ENCODE measurements at regions not wholly inside any gene's neighbourhood (a gene's known extent, or its start where the extent isn't known, plus 50 kb on each side); places are given as distances from the start of the nearest gene placed in this dataset.

DNA sequence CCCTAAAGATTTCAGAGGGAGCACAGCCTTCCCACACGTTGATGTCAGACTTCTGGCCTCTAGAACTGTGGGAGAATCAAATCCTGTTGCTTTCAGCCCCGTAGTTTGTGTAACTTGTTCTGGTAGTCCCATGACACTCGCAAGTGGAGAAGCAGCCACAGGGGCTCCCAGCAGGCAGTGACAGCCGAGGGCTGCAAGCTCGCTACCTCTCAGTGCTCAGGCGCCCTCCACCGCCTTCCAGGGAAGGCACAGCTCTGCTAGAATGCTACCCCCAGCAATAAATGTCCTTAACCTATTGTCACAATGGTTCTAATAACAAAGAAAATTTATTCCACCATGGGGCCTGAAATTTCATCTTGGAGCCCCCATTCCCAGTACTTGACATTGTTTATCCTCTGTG lies 143.1 kb upstream of the ZNF236 start:
- peak; percentile 95 for DNase-seq

DNA sequence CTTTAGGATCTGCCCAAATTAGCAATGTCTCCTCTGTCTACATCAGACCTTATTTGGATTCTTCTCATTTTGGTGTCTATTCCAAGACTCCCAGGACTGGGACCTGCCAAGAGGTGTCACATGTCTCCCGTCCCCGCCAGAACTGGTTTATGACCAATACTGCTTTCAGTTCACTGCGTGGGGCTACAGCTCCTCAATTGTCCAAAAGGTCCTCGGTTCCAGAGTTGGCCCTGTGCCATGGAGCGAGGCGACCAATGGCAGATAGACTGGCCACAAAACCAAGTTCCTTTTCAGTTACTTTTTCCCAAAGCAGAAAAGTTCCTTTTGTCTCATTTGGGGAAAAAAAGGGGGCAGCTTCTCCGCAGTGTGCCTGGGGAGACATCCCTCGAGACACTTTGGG lies 144.1 kb upstream of the ZNF236 start:
- no peak for DNase-seq

DNA sequence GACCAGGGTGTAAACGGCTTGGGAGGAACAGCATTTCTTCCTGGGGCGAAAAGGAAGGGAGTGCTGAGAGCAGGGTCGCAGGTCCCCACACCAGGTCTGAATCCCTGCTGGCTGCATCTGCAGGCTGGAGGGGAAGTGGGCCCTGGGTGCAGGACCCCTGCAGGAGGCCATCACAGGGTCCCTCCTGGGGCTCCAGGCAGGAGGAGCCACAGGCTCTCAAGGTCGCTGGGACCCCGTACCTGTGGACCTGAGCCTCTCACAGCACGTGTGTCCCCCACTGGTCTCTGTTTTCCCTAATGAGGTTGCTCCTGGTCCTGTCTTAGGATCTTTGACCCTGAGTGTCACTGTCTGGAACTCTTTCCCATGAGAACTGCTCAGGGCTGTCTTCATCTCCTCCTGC lies 147.8 kb upstream of the ZNF236 start:
- no peak for DNase-seq

DNA sequence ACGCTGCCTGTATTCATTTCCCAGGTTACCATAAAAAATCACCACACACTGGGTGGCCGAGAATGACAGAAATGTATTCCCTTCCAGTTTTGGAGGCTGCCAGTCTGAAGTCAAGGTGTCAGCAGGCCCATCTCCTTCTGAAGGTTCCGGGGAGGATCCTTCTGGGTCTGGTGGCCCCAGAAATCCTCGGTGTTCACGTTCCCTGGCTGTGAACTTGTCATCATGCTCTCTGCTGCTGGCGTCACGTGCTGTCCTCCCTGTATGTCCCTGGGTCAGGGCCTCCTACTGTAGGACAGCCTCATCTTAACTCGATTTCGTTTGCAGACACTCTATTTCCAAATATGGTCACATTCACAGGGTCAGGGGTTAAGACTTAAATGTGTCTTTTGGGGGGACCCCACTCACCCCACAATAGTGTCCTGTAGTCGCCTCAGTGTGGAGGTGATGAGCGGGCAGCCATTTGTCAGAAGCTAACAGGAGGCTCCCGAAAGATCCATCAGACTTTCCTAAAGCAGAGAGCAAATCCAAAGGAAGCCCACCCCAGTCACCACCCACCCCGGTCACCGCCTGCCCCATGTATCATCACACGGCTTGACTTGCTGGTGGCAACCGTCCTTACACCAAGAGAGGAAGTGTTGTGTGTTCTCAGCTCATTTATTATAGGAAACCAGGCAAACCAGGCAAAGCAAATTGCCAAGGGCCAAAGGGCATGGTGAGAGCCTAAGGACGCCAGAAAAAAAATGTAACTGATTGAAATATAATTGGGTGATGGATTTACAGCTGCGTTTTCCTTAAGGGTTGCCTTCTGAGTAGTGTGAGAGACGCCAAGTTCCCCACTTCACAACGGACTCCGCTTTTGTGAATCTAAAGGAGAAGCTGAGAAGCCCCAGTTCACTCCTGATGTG lies 148.8 kb upstream of the ZNF236 start:
- DNase-seq = no peak

DNA sequence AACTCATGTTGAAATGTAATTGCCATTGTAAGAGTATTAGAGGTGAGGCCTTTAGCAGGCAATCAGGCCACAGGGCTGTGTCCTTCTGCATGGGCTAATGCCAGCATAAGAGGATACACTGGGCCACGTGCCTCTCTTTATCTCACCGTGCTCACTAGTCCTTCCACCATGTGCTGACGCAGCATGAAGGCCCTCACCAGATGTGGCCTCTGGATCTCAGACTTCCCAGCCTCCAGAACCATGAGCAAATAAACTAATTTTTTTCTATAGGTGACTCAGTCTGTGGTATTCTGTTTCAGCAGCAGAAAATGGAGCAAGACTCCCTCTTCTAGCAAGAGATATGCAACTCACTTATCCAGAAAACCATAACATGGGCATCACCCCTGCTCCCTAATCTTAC lies 149.7 kb upstream of the ZNF236 start:
- peak; percentile 26 for DNase-seq

DNA sequence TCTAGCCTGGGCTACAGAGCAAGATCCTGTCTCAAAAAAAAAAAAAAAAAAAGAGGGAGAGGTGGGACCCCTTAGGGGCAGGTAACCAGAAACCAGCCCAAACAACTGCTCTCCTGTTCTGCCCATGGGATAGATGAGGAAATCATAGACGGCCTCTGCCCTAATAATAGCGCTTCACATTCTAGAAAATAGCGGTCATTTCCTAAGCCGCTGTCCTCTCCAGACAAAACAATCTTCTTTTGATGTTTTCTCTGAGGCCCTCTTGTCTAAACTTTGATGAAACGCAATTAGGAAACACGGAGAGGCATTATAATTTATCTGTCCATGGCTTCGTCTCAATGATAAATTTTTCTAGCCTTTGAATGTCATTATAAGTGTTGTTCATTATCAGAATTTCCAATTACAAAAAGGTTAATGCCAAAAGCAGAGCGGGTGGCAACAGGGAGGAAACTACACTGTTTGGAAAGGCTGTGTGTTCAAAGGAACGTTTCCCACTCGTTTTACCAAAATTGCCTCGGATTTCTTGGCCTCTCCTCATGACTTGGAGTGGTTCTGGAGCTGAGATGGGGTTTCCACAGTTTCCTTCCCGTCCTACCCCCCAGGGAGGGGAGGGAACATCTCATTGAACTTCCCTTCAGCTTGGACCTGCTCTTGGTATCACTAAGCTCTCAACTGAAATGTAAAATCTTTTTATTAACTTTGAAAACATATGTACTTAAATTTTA lies 151.6 kb upstream of the ZNF236 start:
- DNase-seq = no peak

DNA sequence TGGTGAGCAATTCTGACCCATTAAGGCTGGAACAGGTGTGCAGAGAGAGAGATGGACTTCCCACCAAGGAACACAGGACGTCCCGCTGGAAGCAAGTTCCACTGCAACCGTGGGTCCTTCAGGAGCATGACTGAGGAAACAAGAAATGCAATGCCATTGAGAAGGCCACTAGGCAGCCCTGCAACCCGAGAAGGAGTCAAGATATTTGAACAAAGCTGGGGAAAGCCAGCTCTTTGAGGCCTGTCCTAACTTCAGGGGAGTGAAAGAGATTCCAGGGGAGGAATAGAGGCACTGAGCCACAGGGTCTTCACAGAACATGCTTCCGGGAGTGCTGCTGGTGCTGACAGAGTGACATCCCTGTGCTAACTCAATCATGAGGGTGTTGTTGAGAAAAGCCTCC lies 153.8 kb upstream of the ZNF236 start:
- no peak for DNase-seq

DNA sequence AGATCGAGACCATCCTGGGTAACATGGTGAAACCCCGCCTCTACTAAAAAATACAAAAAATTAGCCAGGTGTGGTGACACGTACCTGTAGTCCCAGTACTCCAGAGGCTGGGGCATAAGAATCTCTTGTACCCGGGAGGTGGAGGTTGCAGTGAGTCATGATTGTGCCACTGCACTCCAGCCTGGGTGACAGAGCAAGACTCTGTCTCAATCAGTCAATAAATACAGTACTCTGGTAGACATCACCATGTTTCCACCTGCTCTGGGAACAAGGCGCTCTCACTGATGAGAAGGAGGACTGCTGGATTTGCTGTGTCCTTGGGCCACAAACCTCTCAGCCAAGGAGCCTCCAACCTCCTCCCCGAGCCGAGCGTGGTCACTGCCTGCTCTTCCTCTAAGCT lies 154.2 kb upstream of the ZNF236 start:
- no peak for DNase-seq

DNA sequence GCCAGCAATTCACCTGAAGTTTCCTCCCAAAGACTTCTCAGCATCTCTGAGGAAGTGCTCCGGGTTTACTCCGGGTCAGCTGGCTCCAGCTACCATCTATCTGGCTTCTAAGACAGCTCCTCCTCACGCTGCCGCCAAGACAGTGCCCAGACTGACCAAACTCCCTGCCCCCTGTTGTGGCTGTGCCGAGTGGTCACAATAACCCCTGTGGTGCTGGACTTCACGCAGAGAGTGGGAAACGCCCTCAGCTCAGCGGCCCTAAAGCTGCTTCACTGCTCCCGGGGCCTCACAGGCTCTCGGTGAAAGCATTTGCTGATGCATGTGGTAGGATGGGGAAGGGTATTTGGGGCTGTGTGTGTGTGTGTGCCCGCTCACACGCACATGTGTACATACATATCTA lies 154.8 kb upstream of the ZNF236 start:
- no peak for DNase-seq

DNA sequence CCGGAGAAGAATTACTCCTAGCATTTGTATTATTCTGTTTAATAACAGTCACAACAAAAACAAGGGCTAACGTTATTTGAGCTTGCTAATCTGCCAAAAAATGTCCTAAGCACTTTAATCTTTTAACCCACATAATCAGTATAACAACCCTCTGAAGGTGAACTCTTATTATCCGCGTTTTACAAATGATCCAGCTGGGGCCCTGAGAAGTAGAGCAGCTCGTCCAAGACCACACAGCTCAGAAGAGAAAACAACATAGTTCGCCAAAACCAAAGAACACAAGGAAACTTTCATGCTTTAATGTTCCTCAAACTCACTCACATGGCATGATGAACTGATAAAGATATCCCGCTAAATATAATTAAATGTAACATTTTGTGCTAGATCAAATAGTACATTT lies 159.7 kb upstream of the ZNF236 start:
- no peak for DNase-seq

DNA sequence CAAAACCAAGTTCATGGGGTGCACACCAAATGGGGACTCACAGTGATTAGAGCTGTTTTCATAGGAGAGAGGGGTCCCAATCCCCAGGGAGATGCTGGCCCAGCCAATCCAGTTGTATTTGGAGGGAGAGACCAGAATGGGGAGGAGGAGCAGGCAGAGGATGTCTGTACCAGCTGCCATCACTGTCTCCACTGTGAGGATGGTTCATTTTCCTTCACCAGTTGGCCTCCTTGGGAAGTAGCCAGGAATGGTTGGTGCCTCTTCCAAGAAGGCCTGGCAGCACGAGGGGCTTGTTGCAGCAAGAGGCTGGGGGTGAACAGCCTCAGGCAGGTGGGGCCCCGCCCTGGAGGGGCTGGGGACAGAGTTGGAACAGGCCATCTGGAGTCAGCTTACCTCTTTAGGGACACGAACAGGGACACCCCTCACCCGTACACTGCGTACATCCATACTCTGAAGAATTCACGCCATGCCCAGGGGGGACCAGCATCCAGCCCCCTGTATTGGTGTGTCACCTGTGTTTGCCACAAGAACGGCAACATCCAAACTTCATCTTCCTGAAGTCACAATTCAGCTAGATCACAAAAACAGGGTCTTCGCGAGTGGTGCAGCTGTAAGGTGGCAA lies 161.7 kb upstream of the ZNF236 start:
- DNase-seq = no peak

DNA sequence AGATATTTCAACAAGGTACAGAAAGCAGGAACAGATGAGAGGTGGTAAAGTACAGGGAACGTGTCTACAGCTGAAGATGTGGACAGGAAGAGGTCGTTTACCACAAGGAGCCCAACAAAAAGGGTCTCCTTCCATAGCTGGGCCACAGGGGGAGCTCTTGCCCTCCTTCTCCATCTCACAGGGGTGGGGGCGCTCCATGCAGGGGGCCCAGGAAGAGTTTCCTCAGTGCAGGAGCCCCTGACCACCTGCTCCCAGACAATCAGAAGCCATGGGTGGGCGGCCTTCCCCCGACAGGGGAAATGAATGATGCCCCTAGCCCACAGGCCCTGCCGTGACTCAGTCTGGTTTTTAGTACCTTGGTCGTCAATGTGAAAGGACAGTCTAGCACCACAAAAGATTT lies 163.6 kb upstream of the ZNF516 start:
- DNase-seq = no peak

DNA sequence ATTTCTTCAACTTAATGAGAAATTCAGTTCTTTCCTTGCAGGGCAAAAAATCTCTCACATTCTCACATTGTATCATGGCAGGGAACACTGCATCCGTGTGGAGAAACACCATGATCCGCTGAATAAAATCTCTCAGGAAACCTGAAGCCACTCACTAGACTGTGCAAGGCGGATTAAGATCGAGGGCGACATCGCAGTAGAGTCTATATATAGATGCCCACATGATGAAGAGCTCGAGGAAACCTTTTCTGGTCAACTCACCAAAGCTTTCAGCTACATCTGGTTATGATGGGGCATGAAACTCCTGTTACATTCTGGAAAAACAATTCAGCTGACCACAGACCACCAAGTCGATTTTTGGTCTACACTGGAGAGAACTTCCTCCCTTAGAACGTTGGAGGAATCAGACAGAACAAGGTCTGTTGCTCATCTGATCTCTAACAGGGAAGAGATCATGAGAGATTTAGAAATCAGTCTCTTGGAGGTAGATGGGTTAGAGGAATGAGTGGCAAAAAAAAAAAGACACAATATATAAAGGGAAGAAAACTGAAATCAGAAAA lies 162.9 kb upstream of the ZNF516 start:
- DNase-seq = no peak

DNA sequence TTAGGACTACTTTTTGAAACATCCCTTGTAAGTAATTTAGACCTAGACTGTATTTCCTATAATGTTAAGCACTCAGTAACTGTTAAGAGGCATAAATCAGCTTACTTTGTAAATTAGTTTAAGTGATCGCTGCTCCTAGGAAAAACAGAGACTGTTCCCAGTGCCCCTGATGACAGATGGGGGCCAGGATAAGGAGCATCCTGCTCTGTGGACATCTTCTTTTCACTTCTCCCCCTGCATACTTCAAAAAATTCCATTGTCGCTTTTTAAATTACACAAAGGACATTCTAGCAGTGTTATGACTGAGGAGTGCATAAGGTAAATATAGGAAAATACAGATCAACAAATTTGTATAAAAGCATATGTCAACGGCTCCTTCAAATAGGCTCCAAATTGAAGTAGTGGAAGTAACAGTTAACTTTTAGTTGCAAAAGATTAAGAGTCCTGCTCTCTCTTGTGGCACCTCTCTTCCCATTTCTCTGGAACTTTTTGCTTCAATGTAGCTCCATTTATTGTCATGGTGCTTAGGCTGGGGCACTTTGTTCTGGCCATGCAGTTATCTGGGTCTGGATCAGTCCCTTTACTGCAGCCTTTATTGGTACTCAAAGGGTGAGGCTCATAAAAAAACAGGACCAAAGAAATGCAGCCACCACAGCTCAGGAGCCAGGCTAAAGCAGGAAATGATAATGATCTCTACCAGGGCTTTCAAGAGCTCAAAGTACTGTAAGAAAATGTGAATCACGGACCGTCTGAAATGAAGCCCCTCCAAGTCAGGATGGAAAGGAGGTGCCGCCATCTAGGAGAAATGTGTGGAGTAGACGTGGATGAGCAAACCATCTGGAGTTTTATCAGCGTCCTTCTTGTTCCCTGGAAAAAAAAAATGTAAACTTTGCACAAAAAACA lies 162.1 kb upstream of the ZNF516 start:
- DNase-seq = no peak

DNA sequence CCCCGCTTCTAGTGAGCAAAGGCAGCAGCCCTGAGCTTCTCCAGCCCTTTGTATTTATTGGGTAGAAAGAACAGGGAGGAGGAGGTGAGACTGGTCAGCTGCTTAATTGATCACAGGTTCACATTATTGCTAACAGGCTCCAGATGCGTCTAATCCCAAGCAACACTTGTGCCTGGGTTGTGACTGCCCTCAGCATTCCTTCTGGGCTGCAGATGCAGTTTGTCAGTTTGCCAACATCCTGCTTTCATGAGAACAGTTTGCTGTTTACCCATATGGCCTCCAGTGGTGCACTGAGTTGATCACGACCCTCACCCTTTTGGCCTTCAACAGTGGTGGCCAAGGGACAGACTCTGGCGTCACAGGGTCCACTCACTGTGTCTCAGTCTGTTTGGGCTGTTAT lies 159.5 kb upstream of the ZNF516 start:
- no peak for DNase-seq

DNA sequence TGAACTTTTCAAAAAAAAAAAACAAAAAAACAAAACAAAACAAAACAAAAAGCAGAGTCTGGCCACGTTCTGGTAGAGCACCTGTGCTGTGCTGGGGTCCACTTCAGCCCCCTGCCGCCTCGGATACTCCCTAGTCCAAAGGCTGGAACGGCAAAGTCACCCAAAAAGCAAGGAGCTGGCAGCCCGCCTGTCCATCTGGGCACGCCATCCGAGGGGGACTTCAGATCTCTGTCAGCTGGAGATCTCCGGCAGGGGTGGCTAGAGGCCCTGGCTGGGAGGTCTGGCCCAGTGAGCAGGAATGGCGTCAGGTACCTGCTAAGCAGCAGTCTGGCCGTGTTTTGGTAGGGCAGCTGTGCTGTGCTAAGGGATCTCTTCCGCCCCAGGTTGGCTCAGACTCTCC lies 152.3 kb upstream of the ZNF516 start:
- no peak for DNase-seq

DNA sequence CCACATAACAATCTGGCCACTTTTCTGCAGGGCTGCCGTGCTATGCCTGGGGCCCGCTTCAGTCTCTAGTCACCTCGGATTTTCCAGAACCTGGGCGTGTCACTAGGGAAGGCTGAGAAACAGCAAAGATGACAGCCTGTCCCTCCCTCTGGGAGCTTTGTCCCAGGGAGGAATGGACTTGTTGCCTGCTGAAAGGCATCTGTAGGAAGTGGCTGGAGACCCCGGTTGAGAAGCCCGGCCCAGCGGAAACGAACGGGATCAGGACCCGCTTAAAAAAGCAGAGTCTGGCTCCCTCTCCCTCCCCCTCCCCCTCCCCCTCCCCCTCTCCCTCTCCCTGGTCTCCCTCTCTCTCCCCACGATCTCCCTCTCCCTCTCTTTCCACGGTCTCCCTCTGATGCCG lies 149.5 kb upstream of the ZNF516 start:
- no peak for DNase-seq

DNA sequence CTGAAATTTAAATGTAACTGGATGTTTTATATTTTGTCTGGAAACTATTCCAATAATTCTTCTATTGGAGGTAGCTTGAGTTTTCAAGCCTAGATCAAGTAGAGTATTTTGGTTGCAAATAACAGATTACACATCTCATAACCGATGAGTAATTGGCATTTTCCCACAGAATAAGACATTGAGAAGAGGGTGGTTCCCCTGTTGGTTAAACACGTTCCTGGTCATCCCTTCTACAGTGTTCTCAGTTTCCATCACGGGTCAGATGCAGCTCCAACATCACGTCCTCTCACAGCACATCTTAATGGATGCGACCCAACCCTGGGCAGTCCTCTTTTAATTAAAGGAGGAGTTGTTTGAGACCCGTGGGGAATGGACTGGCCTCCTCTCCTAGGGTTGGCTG lies 149.0 kb upstream of the ZNF516 start:
- no peak for DNase-seq

DNA sequence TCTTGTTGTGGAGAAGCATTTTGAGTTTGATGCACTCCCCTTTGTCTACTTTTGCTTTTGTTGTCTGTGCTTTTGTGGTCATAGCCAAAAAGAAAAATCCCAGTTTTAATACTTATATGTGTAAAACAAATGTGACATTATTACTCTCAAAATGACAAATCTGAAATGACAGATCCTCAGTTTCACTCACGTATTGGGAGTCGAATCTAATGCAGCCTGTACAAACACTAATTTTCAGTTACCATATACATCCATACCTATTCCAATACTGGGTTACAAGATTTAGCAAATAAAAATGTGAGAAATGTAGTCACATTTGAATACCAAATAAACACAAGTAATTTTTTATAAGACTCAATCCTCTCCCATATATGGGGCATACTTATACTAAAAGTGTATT lies 148.2 kb upstream of the ZNF516 start:
- no peak for DNase-seq

DNA sequence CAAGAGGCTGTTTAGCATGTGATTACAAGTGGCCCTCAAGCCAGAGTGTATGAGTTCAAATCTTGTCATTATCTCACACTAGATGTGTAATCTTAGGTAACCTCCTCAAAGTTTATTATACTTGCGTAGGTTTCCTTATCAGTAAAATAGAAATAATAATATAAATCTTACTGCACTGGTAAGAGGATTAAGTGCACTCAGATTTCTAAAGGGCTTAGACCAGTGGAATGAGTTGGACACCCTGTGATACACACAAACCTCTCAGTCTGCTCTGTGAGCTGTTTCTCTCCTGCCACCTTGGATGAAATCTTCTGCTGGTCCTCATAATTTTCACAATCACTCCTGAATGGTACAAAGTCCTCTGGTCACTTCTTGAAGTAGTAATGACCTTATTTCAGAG lies 145.4 kb upstream of the ZNF516 start:
- no peak for DNase-seq

DNA sequence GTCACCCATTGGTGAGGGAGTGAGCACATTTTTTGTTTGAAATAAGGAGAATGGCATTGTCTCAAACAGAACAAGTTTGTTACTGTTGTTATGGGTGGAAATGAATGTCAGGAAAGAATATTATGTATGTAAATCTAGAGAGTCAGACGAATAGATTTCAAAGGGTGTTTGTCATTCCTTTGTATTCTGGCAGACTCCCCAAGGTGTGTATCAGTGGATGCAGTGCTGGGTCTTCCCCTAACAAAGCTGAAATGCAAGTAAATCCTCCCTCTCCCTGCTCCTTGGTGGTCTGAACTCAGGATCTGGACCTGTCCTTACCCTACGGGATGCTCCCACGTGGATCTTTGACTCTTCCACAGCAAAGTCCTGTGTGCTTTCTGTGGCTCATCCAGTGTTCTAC lies 139.5 kb upstream of the ZNF516 start:
- DNase-seq = no peak

DNA sequence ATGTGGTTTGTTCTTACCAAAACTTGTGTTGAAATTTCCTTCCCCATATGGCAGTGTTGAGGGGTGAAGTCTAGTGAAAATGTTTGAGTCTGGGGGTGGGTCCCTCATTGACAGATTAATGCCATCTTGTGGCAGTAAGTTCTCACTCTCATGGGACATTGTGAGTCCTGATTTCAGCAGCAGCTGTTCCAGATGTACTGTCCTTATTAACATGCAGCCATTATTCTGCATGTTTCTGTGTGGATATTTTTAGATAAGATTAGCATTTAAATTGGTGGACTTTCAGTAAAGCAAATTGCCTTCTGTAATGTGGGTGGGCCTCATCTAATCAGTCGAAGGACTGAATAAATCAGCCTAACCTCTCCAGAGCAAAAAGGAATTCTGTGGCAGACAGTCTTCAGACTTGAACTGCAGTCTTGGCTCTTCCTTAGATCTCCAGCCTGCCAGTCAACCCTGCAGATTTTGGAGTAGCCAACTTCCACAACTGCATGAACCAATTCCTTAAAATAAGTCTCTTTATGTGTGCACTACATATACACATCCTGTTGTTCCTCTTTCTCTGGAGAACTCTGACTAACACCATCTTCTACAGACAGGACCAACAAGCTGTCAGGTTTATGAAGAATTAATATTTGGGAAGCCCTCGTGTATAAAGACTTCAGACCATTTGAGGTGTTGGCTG lies 138.7 kb upstream of the ZNF516 start:
- no peak for DNase-seq

All from NCI-H510A treated with DMSO at 0.1 percent for 48 hours (cell line).